ENCODE measurements at regions not wholly inside any gene's neighbourhood (a gene's known extent, or its start where the extent isn't known, plus 50 kb on each side); places are given as distances from the start of the nearest gene placed in this dataset.

DNA sequence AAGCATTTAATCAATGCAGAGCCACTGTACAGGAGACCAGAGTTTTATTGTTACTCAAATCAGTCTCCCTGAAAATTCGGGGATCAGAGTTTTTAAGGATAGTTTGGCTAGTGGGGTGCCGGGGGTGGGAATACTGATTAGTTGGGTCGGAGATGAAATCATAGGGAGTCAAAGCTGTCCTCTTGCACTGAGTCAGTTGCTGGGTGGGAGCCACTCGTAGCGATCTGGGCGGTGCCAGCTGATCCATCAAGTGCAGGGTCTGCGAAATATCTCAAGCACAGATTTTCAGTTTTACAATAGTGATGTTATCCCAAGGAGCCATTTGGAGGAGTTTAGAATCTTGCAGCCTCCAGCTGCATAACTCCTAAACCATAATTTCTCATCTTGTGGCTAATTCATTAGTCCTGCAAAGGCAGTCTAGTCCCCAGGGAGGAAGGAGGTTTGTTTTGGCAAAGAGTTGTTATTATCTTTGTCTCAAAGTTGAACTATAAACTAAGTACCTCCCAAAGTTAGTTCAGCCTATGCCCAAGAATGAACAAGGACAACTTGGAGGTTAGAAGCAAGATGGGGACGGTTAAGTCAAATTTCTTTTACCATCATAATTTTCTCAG, 169.4 kb upstream of the PLEKHG7 start:
- TF ChIP-seq, protein P1, sequence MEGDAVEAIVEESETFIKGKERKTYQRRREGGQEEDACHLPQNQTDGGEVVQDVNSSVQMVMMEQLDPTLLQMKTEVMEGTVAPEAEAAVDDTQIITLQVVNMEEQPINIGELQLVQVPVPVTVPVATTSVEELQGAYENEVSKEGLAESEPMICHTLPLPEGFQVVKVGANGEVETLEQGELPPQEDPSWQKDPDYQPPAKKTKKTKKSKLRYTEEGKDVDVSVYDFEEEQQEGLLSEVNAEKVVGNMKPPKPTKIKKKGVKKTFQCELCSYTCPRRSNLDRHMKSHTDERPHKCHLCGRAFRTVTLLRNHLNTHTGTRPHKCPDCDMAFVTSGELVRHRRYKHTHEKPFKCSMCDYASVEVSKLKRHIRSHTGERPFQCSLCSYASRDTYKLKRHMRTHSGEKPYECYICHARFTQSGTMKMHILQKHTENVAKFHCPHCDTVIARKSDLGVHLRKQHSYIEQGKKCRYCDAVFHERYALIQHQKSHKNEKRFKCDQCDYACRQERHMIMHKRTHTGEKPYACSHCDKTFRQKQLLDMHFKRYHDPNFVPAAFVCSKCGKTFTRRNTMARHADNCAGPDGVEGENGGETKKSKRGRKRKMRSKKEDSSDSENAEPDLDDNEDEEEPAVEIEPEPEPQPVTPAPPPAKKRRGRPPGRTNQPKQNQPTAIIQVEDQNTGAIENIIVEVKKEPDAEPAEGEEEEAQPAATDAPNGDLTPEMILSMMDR (conservative IDR thresholded peaks at IDR 0.05; ENCODE audit: low read depth, low read length) = no peak
- no peak for TF ChIP-seq EZH2 (IDR thresholded peaks at IDR 0.05; ENCODE audit: borderline replicate concordance, low read depth, low read length, poor library complexity, severe bottlenecking)

Measured in A673 (cell line).